ENCODE measurements at regions not wholly inside any gene's neighbourhood (a gene's known extent, or its start where the extent isn't known, plus 50 kb on each side); places are given as distances from the start of the nearest gene placed in this dataset.

- peak overlapping the region in 1 of 2 experiments; percentile 67; a peak in 2 of 4 replicates for H3K27ac ChIP-seq (ENCODE audit: low read depth in 2 of 2, low read length in 1 of 2)
- POLR2A ChIA-PET: no interaction called here
- H3K4me3 ChIP-seq (ENCODE audit: low read depth in 2 of 2, low read length in 1 of 2): no peak overlapping the region
Measured at GRCh38 chr12:75864161-75864560, 167.4 kb downstream of the PHLDA1 start.

More at GRCh38 chr12:75864161-75864560, 167.4 kb downstream of the PHLDA1 start:
- H3K79me2 ChIP-seq (ENCODE audit: insufficient read depth): no peaks in the 10 kb centered on the region
- no peaks in the 10 kb centered on the region for H3K9me3 ChIP-seq
- no peak overlapping the region for H2AFZ ChIP-seq (ENCODE audit: low read depth)
- H3K4me1 ChIP-seq (ENCODE audit: control insufficient read depth in 1 of 2, insufficient read depth in 2 of 2, low read depth in 1 of 2, low read length in 1 of 2): peaks cover 2 to 13% of the 10 kb centered on the region in 2 experiments; a peak in 2 of 4 replicates
- H4K20me1 ChIP-seq (ENCODE audit: insufficient read depth): no peaks in the 10 kb centered on the region
- TF ChIP-seq USF1 (IDR thresholded peaks at IDR 0.05; ENCODE audit: borderline replicate concordance, low read depth): no peak
- no peak for TF ChIP-seq GABPA (IDR thresholded peaks at IDR 0.05; ENCODE audit: low read depth)
- no peak for TF ChIP-seq MAX (IDR thresholded peaks at IDR 0.05; ENCODE audit: low read depth)
- TF ChIP-seq EP300 (IDR thresholded peaks at IDR 0.05; ENCODE audit: borderline replicate concordance in 1 of 2, low read depth in 1 of 2, low read length in 1 of 2): no peak
- TF ChIP-seq RXRA (IDR thresholded peaks at IDR 0.05; ENCODE audit: borderline replicate concordance, low read depth): no peak
- TF ChIP-seq RFX5 (IDR thresholded peaks at IDR 0.05; ENCODE audit: low read length): no peak
- TF ChIP-seq NFIC (IDR thresholded peaks at IDR 0.05; ENCODE audit: borderline replicate concordance): no peak
- no peak for TF ChIP-seq PBX3 (IDR thresholded peaks at IDR 0.05)
- TF ChIP-seq TCF12 (IDR thresholded peaks at IDR 0.05): no peak
- no peak for TF ChIP-seq MEF2A (IDR thresholded peaks at IDR 0.05; ENCODE audit: borderline replicate concordance, low read depth)
- no peak for TF ChIP-seq YY1 (IDR thresholded peaks at IDR 0.05; ENCODE audit: low read depth)
- TF ChIP-seq ELF1 (IDR thresholded peaks at IDR 0.05): no peak
- no peak for TF ChIP-seq SIN3A (IDR thresholded peaks at IDR 0.05; ENCODE audit: borderline replicate concordance, low read depth, low read length)
- TF ChIP-seq CTCF (IDR thresholded peaks at IDR 0.05): no peak
- TF ChIP-seq POLR2AphosphoS5 (IDR thresholded peaks at IDR 0.05; ENCODE audit: low read depth, low read length): no peak
- CTCF ChIA-PET: interaction anchor here (0.8 kb wide), 1 partner anchor 18 kb away, joined by 3 read pairs; no protein-coding TSS in a partner anchor
- no peaks in the 10 kb centered on the region for H3K36me3 ChIP-seq (replicated peaks in 1 of 2; ENCODE audit: control insufficient read depth in 1 of 2, insufficient read depth in 2 of 2, low read length in 1 of 2)
- H3K4me2 ChIP-seq: no peak overlapping the region
- H3K9ac ChIP-seq: no peak overlapping the region
- H3K9me2 ChIP-seq: no peaks in the 10 kb centered on the region
- H3K27me3 ChIP-seq (ENCODE audit: insufficient read depth): no peaks in the 10 kb centered on the region
- DNase-seq: no peak
- H3F3A ChIP-seq (replicated peaks; ENCODE audit: insufficient read depth): peaks cover 23% of the 10 kb centered on the region
